OCI-LY3 (cell line): ENCODE measurements at regions not wholly inside any gene's neighbourhood (a gene's known extent, or its start where the extent isn't known, plus 50 kb on each side); places are given as distances from the start of the nearest gene placed in this dataset.

Experiments
- H2AFZ ChIP-seq: fragments of 200-600, 300-600 bp; shearing (Covaris generic); 2 replicates; pipeline ENCODE4 v1.6.0; 2014; ENCODE audit warnings: antibody characterized with exemption, low read depth, low read length
- H3K27ac ChIP-seq: fragments of 200-600, 300-600 bp; sonication (generic); 2 replicates; pipeline ENCODE4 v1.5.1; 2014; ENCODE audit warnings: mild to moderate bottlenecking, low read length, moderate library complexity, mixed read lengths
- H3K27me3 ChIP-seq: fragments of 200-600, 300-600 bp; sonication (generic); 2 replicates; pipeline ENCODE4 v1.6.1; 2014; ENCODE audit warnings: low read depth, low read length, mixed read lengths
- H3K36me3 ChIP-seq: fragments of 200-600, 300-600 bp; sonication (generic); replicated peaks from 2 replicates; pipeline ENCODE3; 2014; ENCODE audit warnings: low read depth, low read length, mixed read lengths
- H3K4me1 ChIP-seq: fragments of 300-600, 200-600 bp; sonication (generic); 2 replicates; pipeline ENCODE4 v1.6.1; 2014; ENCODE audit warnings: low read length, mixed read lengths
- H3K4me2 ChIP-seq: fragments of 200-600, 300-600 bp; sonication (generic); 2 replicates; pipeline ENCODE4 v1.6.1; 2014; ENCODE audit warnings: low read length, mixed read lengths
- H3K4me3 ChIP-seq: fragments of 300-600, 200-600 bp; sonication (generic); 2 replicates; pipeline ENCODE4 v1.5.1; 2014; ENCODE audit warnings: antibody characterized with exemption, mild to moderate bottlenecking, low read length, moderate library complexity
- H3K79me2 ChIP-seq: fragments of 300-600, 200-600 bp; shearing (Covaris generic); 2 replicates; pipeline ENCODE4 v1.6.1; 2014; ENCODE audit warnings: mild to moderate bottlenecking, low read length, mixed read lengths
- H3K9ac ChIP-seq: fragments of 300-600, 200-600 bp; shearing (Covaris generic); 2 replicates; pipeline ENCODE4 v1.6.0; 2014; ENCODE audit warnings: mild to moderate bottlenecking, low read length, moderate library complexity
- H3K9me3 ChIP-seq: fragments of 200-600, 300-600 bp; shearing (Covaris generic); 2 replicates; pipeline ENCODE4 v1.6.1; 2014; ENCODE audit warnings: low read length, mixed read lengths; ENCODE audit not compliant: insufficient read depth
- H4K20me1 ChIP-seq: fragments of 200-600, 300-600 bp; sonication (generic); 2 replicates; pipeline ENCODE4 v1.6.1; 2016; ENCODE audit warnings: low read length, mixed read lengths; ENCODE audit not compliant: insufficient read depth
- EZH2phosphoT487 ChIP-seq: fragments of 200-600 bp; shearing (Covaris generic); IDR thresholded peaks from 2 replicates; pipeline ENCODE4 v1.6.1; 2018; ENCODE audit warnings: antibody characterized with exemption, mixed run types, low read depth
- TF ChIP-seq, protein P1 (sequence below): fragments of 200-600, 300-600 bp; sonication (generic); IDR thresholded peaks from 2 replicates; pipeline ENCODE4 v1.5.1; 2014; ENCODE audit warnings: antibody characterized with exemption, low read length, low read depth

- Histone ChIP-seq H4K20me1 (peaks cover 23% of the 10 kb centered on the region), H3K9me3 (no peaks in the 10 kb centered on the region), H3K27ac (no peak overlapping the region), H2AFZ (no peak overlapping the region), H3K4me1 (no peaks in the 10 kb centered on the region), H3K4me2 (no peak overlapping the region), H3K27me3 (no peaks in the 10 kb centered on the region), H3K4me3 (no peak overlapping the region), H3K9ac (no peak overlapping the region), H3K36me3 (no peaks in the 10 kb centered on the region), H3K79me2 (no peaks in the 10 kb centered on the region; the same call in 1 of the 2 replicates)
- TF ChIP-seq, protein P1, sequence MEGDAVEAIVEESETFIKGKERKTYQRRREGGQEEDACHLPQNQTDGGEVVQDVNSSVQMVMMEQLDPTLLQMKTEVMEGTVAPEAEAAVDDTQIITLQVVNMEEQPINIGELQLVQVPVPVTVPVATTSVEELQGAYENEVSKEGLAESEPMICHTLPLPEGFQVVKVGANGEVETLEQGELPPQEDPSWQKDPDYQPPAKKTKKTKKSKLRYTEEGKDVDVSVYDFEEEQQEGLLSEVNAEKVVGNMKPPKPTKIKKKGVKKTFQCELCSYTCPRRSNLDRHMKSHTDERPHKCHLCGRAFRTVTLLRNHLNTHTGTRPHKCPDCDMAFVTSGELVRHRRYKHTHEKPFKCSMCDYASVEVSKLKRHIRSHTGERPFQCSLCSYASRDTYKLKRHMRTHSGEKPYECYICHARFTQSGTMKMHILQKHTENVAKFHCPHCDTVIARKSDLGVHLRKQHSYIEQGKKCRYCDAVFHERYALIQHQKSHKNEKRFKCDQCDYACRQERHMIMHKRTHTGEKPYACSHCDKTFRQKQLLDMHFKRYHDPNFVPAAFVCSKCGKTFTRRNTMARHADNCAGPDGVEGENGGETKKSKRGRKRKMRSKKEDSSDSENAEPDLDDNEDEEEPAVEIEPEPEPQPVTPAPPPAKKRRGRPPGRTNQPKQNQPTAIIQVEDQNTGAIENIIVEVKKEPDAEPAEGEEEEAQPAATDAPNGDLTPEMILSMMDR = no peak
- no peak for TF ChIP-seq EZH2phosphoT487
Measured at GRCh38 chr22:49624421-49625177, 203.1 kb downstream of the BRD1 start.

DNA sequence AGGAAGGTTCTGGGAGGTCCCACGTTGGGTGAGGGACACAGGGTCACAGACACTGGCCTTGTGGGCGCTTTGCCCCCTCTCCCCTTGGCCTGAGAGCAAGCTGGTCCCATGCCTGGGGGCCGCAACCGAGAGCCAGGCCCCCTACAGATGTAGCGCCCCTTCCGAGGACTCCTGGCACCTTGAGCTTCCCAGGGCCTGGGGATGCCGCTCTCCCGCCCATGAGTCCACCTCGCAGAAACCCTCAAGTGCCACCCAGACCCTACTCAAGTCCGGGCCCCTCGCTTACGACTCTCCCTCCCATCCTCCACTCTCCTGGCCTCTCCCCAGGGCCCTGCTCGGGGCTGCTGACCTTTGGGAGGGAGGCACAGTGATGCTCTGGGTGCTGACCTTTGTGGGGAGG is 204.0 kb downstream of the BRD1 start:
- no peak overlapping the region for H3K27ac ChIP-seq
- no peaks in the 10 kb centered on the region; the same call in 1 of the 2 replicates for H3K79me2 ChIP-seq
- H3K4me1 ChIP-seq = no peaks in the 10 kb centered on the region

DNA sequence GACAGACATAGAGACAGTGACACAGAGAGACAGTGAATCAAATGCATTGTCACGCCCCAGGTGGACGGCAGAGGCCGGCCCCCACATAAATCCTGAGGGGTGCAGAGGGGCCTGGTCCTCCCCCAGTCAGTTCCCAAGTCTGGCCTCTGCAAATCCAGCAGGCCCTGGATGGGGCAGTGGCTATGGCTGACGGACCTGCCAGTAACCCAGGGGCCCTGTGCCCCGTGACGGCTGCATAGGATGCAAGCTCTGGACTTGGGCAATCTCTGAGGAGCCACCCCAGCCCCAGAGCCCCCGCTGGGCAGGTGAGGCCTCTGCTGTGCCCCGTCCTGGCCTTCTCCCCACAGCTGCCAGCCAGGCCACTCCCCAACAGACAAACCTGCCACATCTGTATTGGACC is 204.5 kb downstream of the BRD1 start:
- H3K4me2 ChIP-seq = no peak overlapping the region
- no peak for TF ChIP-seq EZH2phosphoT487
- TF ChIP-seq, protein P1 = no peak
- H3K27me3 ChIP-seq = no peaks in the 10 kb centered on the region
- no peaks in the 10 kb centered on the region for H3K4me1 ChIP-seq
- H3K9ac ChIP-seq = no peak overlapping the region
- no peaks in the 10 kb centered on the region for H3K36me3 ChIP-seq
- H4K20me1 ChIP-seq = peaks cover 27% of the 10 kb centered on the region
- no peaks in the 10 kb centered on the region; the same call in 1 of the 2 replicates for H3K79me2 ChIP-seq
- H3K4me3 ChIP-seq = no peak overlapping the region
- no peak overlapping the region for H3K27ac ChIP-seq
- H2AFZ ChIP-seq = no peak overlapping the region
- no peaks in the 10 kb centered on the region for H3K9me3 ChIP-seq

More for the DNA sequence above, 204.0 kb downstream of the BRD1 start:
- Histone ChIP-seq H3K9me3 (no peaks in the 10 kb centered on the region), H3K9ac (no peak overlapping the region), H3K36me3 (no peaks in the 10 kb centered on the region), H4K20me1 (peaks cover 27% of the 10 kb centered on the region), H3K27me3 (no peaks in the 10 kb centered on the region), H2AFZ (no peak overlapping the region), H3K4me2 (no peak overlapping the region), H3K4me3 (no peak overlapping the region)
- TF ChIP-seq, protein P1 = no peak
- no peak for TF ChIP-seq EZH2phosphoT487

DNA sequence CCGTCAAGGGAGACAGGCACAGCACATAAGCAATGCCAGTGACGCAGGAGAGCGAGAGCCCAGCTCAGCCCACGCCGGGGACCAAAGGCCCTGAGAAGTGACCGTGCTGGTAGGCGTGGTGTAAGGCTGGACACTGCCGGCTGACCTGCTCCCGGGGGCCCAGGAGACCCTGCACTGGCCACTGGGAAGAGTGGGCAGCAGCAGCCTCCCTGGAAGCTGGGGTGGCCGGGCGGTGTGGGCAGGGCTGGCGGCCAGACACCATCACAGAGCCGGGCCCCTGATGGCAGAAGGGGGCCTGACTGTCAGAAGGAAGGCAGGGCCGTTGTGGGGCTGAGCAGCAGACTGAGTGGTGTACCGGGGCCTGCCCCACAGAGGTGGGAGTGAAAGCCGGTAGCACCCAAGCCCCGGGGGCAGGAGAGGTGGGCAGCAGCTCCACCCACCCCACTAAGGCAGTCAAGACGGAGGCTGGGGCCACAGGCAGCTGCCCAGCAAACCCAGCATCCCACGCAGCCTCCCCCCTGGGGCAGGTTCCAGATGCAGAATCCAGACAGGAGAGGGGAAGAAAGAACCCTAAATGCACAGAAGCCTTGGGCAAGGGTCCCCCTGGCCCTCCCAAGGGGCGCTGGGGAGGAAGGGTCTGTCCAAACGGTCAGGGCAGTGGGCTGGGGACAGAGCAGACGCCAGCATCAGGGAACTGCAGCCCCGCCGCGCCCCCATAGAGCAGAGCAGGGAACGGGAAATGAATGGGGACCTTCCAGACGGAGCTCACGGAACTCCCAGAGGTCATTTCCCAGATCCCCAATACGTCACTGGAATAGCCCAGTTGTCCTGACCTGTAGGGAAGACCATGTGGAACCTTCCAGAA is 205.2 kb downstream of the BRD1 start:
- Histone ChIP-seq H3K9me3 (no peaks in the 10 kb centered on the region), H3K9ac (no peak overlapping the region), H3K4me2 (no peak overlapping the region), H3K4me1 (no peaks in the 10 kb centered on the region), H3K27me3 (no peaks in the 10 kb centered on the region), H2AFZ (no peak overlapping the region), H3K27ac (no peak overlapping the region), H3K36me3 (no peaks in the 10 kb centered on the region), H3K79me2 (no peaks in the 10 kb centered on the region; the same call in 1 of the 2 replicates), H4K20me1 (peaks cover 26% of the 10 kb centered on the region), H3K4me3 (no peak overlapping the region)
- no peak for TF ChIP-seq EZH2phosphoT487
- TF ChIP-seq, protein P1 = no peak
